Adipocyte (in vitro differentiated cells): ENCODE measurements at regions not wholly inside any gene's neighbourhood (a gene's known extent, or its start where the extent isn't known, plus 50 kb on each side); places are given as distances from the start of the nearest gene placed in this dataset.

ENCODE experiments used
- DNase-seq: peaks from one replicate; pipeline ENCODE4 v3.0.0-alpha.2; 2015; ENCODE audit warnings: low read depth
- H3K27me3 ChIP-seq: replicated peaks from 2 replicates; pipeline ENCODE4 v1.7.0; 2013; ENCODE audit warnings: mild to moderate bottlenecking, low read length, moderate library complexity; ENCODE audit not compliant: control insufficient read depth, insufficient read depth
- H3K36me3 ChIP-seq: 2 replicates; pipeline ENCODE4 v1.7.0; 2013; ENCODE audit warnings: low read length, mild to moderate bottlenecking, moderate library complexity; ENCODE audit not compliant: control insufficient read depth, insufficient read depth, severe bottlenecking
- H3K4me1 ChIP-seq: 2 replicates; pipeline ENCODE4 v1.7.0; 2013; ENCODE audit warnings: mild to moderate bottlenecking, low read length, moderate library complexity; ENCODE audit not compliant: control insufficient read depth, insufficient read depth
- H3K4me3 ChIP-seq: 2 replicates; pipeline ENCODE4 v1.7.0; 2013; ENCODE audit warnings: mild to moderate bottlenecking, low read length, moderate library complexity
- H3K9ac ChIP-seq: 2 replicates; pipeline ENCODE4 v1.7.0; 2013; ENCODE audit warnings: mild to moderate bottlenecking, low read length, moderate library complexity
- H3K9me3 ChIP-seq: 2 replicates; pipeline ENCODE4 v1.7.0; 2013; ENCODE audit warnings: mild to moderate bottlenecking, low read length, moderate library complexity; ENCODE audit not compliant: control insufficient read depth

GRCh38 chr3:73296859-73297258 is 235.4 kb downstream of the EBLN2 start:
- no peak for DNase-seq
- no peaks in the 10 kb centered on the region for H3K4me1 ChIP-seq
- no peaks in the 10 kb centered on the region for H3K9me3 ChIP-seq
- no peaks in the 10 kb centered on the region for H3K36me3 ChIP-seq
- no peak overlapping the region for H3K4me3 ChIP-seq
- no peak overlapping the region for H3K9ac ChIP-seq
- H3K27me3 ChIP-seq, result peaks cover 39% of the 10 kb centered on the region

DNA sequence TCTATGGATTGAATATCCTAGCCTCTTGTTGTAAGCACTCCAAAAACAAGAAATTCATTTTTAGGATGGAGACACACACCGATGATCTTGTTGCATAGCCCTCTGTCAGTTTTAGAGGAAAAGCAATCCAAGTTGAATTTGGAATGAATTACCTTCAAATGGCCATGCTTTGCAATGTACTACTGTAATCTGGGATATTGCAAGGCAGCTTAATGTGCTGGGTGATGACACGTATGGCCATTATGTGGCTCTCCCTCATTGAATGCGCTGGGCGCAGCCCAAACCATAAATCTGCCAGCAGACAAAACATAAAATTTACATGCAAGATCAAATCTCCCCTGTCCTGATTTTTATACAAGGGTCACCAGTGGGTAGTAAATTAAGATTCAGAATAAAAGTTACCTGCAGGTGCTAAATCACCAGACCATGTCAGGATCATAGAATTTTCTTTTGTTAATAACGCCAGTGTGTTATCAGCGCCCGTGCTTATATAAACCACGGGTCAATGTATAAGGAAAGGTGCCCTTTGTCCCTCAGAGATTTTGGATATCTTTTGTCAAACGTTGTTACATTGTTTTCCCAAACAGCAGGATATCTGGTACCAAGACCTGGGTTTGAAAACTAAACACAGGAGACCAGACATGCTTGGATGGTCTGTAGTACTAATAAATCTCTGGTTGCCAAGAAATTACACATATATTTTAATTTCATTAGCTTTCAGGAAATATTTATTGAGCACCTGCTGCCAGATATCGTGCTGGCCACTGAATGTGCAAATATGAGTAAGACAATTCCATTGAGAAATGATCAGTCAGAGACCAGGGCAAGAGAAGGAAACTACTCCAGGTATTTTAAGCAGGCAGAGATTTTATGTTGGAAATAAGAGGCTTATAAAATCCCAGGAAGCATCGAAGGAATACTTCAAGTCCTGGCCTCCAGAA is 237.1 kb downstream of the EBLN2 start:
- Histone ChIP-seq H3K4me1 (no peaks in the 10 kb centered on the region), H3K4me3 (no peak overlapping the region), H3K9me3 (no peaks in the 10 kb centered on the region), H3K27me3 (peaks cover 38% of the 10 kb centered on the region), H3K9ac (no peak overlapping the region), H3K36me3 (no peaks in the 10 kb centered on the region)
- no peak for DNase-seq

DNA sequence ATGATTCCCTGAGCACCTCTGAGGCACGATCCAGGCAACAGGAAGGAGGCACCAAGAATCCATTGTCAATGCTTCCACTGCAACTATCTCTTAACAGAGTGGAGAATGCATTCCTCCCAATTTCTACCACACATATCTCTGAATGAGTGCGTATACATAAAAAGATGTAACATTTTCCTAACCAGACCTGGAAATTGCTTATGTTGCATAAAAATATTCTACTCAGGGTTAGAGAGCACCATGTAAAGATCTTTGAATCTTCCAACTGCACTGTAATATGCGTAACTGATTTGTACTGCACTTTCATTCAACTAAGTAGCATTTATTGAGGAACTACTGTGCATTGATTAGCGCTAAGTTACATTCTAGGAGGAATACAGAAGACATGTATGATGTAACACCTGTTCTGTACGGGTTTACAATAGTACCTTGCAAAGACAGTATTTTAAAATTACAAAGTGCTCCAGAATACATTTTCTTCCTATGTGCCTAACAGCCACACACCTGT is 237.8 kb downstream of the EBLN2 start:
- Histone ChIP-seq H3K4me1 (no peaks in the 10 kb centered on the region), H3K9ac (no peak overlapping the region), H3K4me3 (no peak overlapping the region), H3K9me3 (no peaks in the 10 kb centered on the region), H3K36me3 (no peaks in the 10 kb centered on the region), H3K27me3 (peaks cover 40% of the 10 kb centered on the region)
- no peak for DNase-seq

DNA sequence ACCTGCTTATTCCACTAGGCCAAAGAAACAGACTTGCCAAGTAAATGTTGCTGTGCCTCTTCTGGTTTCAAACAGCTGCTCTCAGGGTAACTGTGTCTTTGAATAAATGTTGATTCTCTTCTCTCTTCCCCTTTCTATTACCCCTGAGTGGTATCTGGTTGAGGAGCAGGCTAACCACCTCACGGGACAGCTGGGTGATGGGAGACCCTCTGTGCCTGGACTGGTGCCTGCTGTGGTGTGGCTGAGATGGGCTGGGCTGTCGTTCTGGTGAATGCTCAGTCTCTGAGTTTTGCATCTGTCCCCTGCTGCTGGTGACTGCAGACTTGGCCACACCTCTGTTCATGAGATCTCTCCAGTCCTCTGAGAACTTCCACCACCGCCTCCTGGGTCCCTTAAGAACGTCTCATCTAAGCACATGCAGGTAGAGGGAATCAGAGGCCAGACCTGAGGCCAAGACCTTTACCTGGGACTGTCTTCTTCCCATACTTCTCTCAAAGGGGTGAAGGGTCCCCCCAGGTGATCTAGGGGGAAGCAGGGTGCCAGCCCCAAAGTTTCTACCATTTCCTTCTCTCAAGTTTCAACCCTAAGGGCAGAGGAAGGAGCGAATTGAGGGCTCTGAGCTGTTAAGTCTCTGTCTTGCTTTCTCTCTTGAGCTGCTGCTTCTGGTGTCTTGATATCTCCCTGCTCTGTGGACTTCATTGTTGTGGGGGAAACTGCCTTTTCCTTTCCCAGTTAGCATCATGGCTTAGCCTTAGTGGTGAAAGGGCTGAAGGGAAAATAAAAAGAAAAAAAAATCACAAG is 252.9 kb downstream of the EBLN2 start:
- DNase-seq, result no peak
- no peaks in the 10 kb centered on the region for H3K4me1 ChIP-seq
- H3K4me3 ChIP-seq, result no peak overlapping the region
- H3K27me3 ChIP-seq, result no peaks in the 10 kb centered on the region
- H3K9me3 ChIP-seq, result no peaks in the 10 kb centered on the region
- no peaks in the 10 kb centered on the region for H3K36me3 ChIP-seq
- no peak overlapping the region for H3K9ac ChIP-seq

GRCh38 chr3:73315706-73316105 is 254.2 kb downstream of the EBLN2 start:
- Histone ChIP-seq H3K36me3 (no peaks in the 10 kb centered on the region), H3K27me3 (no peaks in the 10 kb centered on the region), H3K4me1 (no peaks in the 10 kb centered on the region), H3K4me3 (no peak overlapping the region), H3K9me3 (no peaks in the 10 kb centered on the region), H3K9ac (no peak overlapping the region)
- DNase-seq, result no peak

GRCh38 chr3:73319179-73319769 is 257.8 kb downstream of the EBLN2 start:
- no peak overlapping the region for H3K9ac ChIP-seq
- H3K36me3 ChIP-seq, result no peaks in the 10 kb centered on the region
- peaks cover 9% of the 10 kb centered on the region for H3K9me3 ChIP-seq
- peaks cover 2% of the 10 kb centered on the region for H3K4me1 ChIP-seq
- no peak overlapping the region for H3K4me3 ChIP-seq
- H3K27me3 ChIP-seq, result no peaks in the 10 kb centered on the region
- DNase-seq, result no peak

- no peak for DNase-seq
- H3K27me3 ChIP-seq, result no peaks in the 10 kb centered on the region
Measured at GRCh38 chr3:73321286-73321999, 260.0 kb downstream of the EBLN2 start.

DNA sequence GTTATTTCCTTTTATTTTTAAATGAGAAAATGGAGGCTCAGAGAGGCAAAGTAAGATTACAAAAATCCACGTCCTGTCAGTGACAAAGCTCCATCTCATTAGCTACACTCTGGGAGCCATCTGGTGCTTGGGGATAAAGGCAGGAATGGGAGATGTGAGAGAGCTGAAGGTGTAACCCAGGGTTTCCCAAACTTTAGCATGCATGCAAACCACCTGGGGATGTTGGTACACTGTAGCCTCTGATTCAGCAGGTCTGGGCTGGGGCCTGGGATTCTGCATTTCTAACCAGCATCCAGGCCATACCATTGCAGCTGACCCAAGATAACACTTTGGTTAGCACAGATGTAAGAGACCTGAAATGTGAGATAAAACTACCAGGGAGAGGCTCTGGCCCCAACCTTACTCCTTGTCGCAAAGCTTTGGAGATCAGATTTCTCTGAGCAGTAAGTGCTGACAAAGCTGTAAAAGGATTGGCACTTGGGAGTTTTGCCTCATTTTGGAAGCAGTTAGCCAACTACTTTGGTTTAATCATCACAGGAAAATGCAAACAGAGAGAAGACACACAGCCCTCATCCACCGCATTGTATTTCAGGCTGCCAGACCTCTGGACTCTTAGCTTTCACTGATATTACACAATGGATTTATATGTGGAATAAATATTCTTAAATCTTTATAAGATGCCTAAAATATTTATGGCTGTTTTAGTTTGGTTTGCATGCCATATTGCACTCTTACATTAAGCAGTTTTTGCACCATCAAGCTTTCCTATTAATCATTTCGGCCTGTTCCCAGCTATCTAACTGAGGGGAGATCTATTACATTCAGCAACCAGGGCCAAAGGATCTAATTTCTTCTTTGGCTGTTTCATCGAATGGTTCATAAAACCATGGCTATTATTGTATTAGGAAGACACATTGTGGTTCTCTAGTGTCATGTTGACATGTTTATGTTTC is 263.0 kb downstream of the EBLN2 start:
- Histone ChIP-seq H3K4me1 (peaks cover 15% of the 10 kb centered on the region), H3K9me3 (peaks cover 9% of the 10 kb centered on the region), H3K9ac (no peak overlapping the region), H3K4me3 (no peak overlapping the region), H3K27me3 (peaks cover 15% of the 10 kb centered on the region), H3K36me3 (no peaks in the 10 kb centered on the region)
- DNase-seq, result no peak

More at GRCh38 chr3:73321286-73321999, 260.0 kb downstream of the EBLN2 start:
- no peak overlapping the region for H3K9ac ChIP-seq
- H3K9me3 ChIP-seq, result peaks cover 9% of the 10 kb centered on the region
- H3K36me3 ChIP-seq, result no peaks in the 10 kb centered on the region
- peaks cover 15% of the 10 kb centered on the region for H3K4me1 ChIP-seq
- no peak overlapping the region for H3K4me3 ChIP-seq

GRCh38 chr3:73326396-73326795 is 264.9 kb downstream of the EBLN2 start:
- no peak for DNase-seq
- no peak overlapping the region for H3K4me3 ChIP-seq
- H3K9ac ChIP-seq, result no peak overlapping the region
- peaks cover 15% of the 10 kb centered on the region for H3K27me3 ChIP-seq
- no peaks in the 10 kb centered on the region for H3K36me3 ChIP-seq
- H3K4me1 ChIP-seq, result peaks cover 15% of the 10 kb centered on the region
- H3K9me3 ChIP-seq, result peaks cover 9% of the 10 kb centered on the region

DNA sequence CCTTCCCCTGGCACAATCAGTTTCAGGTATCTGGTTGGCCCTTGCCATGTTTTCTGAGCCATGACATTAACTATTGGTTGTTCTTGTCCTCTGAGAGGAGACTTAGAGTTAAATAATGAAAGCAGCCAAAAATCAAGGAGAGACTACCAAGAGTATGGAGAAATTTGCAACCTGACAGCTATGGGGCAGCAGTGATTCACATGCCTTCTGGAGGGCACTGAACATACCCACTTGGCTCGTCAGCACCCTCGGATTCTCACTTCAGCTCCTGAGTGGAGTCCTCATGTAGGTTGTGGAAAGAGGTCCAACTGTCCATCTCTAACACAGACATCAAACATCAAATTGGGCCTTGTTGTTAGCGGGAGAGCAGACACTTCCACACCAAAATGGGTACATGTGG is 265.6 kb downstream of the EBLN2 start:
- Histone ChIP-seq H3K4me1 (peaks cover 15% of the 10 kb centered on the region), H3K27me3 (peaks cover 15% of the 10 kb centered on the region), H3K9ac (no peak overlapping the region), H3K9me3 (peaks cover 9% of the 10 kb centered on the region), H3K4me3 (no peak overlapping the region), H3K36me3 (no peaks in the 10 kb centered on the region)
- DNase-seq, result no peak
